H9 (cell line): ENCODE measurements at regions not wholly inside any gene's neighbourhood (a gene's known extent, or its start where the extent isn't known, plus 50 kb on each side); places are given as distances from the start of the nearest gene placed in this dataset.

Experiments
- DNase-seq: peaks from one replicate; pipeline ENCODE4 v3.0.0-alpha.2; 2017
- H2AFZ ChIP-seq: one replicate; pipeline ENCODE4 v1.6.1; 2013; ENCODE audit warnings: mild to moderate bottlenecking, low read length, control low read depth, moderate library complexity
- H2AK5ac ChIP-seq: 2 replicates; pipeline ENCODE4 v1.6.1; 2013; ENCODE audit warnings: low read length, control low read depth, mixed read lengths; ENCODE audit not compliant: insufficient read length
- H2BK120ac ChIP-seq: one replicate; pipeline ENCODE4 v1.6.1; 2013; ENCODE audit warnings: low read depth, mild to moderate bottlenecking, low read length, control low read depth, inconsistent platforms; ENCODE audit not compliant: poor library complexity, severe bottlenecking
- H2BK12ac ChIP-seq: 2 replicates; pipeline ENCODE4 v1.6.1; 2013; ENCODE audit warnings: low read length, control low read depth, mixed read lengths, low read depth; ENCODE audit not compliant: insufficient read length
- H2BK15ac ChIP-seq: 2 replicates; pipeline ENCODE4 v1.6.1; 2013; ENCODE audit warnings: low read depth, low read length, control low read depth
- H2BK20ac ChIP-seq: one replicate; pipeline ENCODE4 v1.6.1; 2013; ENCODE audit warnings: low read depth, mild to moderate bottlenecking, low read length, control low read depth, inconsistent platforms; ENCODE audit not compliant: poor library complexity, severe bottlenecking
- H2BK5ac ChIP-seq: 2 replicates; pipeline ENCODE4 v1.6.1; 2013; ENCODE audit warnings: low read length, control low read depth, mixed read lengths; ENCODE audit not compliant: insufficient read length
- H3K14ac ChIP-seq: 2 replicates; pipeline ENCODE4 v1.6.1; 2013; ENCODE audit warnings: low read length, control low read depth; ENCODE audit not compliant: insufficient read depth
- H3K18ac ChIP-seq: 2 replicates; pipeline ENCODE4 v1.6.1; 2013; ENCODE audit warnings: low read depth, mild to moderate bottlenecking, mixed read lengths, low read length, control low read depth; ENCODE audit not compliant: insufficient read length
- H3K23ac ChIP-seq: 2 replicates; pipeline ENCODE4 v1.6.1; 2013; ENCODE audit warnings: low read length, control low read depth, mixed read lengths, low read depth; ENCODE audit not compliant: insufficient read length
- H3K23me2 ChIP-seq: 2 replicates; pipeline ENCODE4 v1.6.1; 2013; ENCODE audit warnings: low read depth, mild to moderate bottlenecking, mixed read lengths, low read length, control low read depth; ENCODE audit not compliant: insufficient read length, poor library complexity, severe bottlenecking
- H3K27ac ChIP-seq: 2 replicates; pipeline ENCODE4 v1.5.1; 2013; ENCODE audit warnings: low read length, control low read depth, mixed read lengths, low read depth; ENCODE audit not compliant: insufficient read length
- H3K27me3 ChIP-seq: 2 replicates; pipeline ENCODE4 v1.6.1; 2013; ENCODE audit warnings: low read length, control low read depth, inconsistent platforms; ENCODE audit not compliant: insufficient read depth
- H3K4ac ChIP-seq: 2 replicates; pipeline ENCODE4 v1.6.1; 2013; ENCODE audit warnings: low read depth, mild to moderate bottlenecking, control low read depth, inconsistent platforms, low read length, moderate library complexity
- H3K4me1 ChIP-seq: 2 replicates; pipeline ENCODE4 v1.6.1; 2013; ENCODE audit warnings: low read length, control low read depth, inconsistent platforms; ENCODE audit not compliant: insufficient read depth
- H3K4me2 ChIP-seq: 2 replicates; pipeline ENCODE4 v1.6.1; 2013; ENCODE audit warnings: low read length, control low read depth, mixed read lengths; ENCODE audit not compliant: insufficient read length, insufficient read depth
- H3K56ac ChIP-seq: 2 replicates; pipeline ENCODE4 v1.6.1; 2013; ENCODE audit warnings: low read depth, mild to moderate bottlenecking, mixed read lengths, low read length, control low read depth; ENCODE audit not compliant: insufficient read length
- H3K79me1 ChIP-seq: 2 replicates; pipeline ENCODE4 v1.6.1; 2013; ENCODE audit warnings: low read depth, mild to moderate bottlenecking, moderate library complexity, low read length, control low read depth, inconsistent platforms; ENCODE audit not compliant: insufficient read depth, poor library complexity, severe bottlenecking
- H3K79me2 ChIP-seq: 2 replicates; pipeline ENCODE4 v1.6.1; 2013; ENCODE audit warnings: low read length, control low read depth, inconsistent platforms; ENCODE audit not compliant: insufficient read depth
- H3K9ac ChIP-seq: 2 replicates; pipeline ENCODE4 v1.6.1; 2013; ENCODE audit warnings: low read length, control low read depth, mixed read lengths; ENCODE audit not compliant: insufficient read length; ENCODE audit errors: extremely low read depth
- H3K9me3 ChIP-seq: one replicate; pipeline ENCODE4 v1.6.1; 2013; ENCODE audit warnings: low read depth, low read length, inconsistent platforms; ENCODE audit not compliant: control insufficient read depth
- H3T11ph ChIP-seq: one replicate; pipeline ENCODE4 v1.6.1; 2013; ENCODE audit warnings: mild to moderate bottlenecking, low read length, control low read depth, inconsistent platforms
- H4K20me1 ChIP-seq: one replicate; pipeline ENCODE4 v1.6.1; 2013; ENCODE audit not compliant: control insufficient read depth, insufficient read length, insufficient read depth
- H4K5ac ChIP-seq: 2 replicates; pipeline ENCODE4 v1.6.1; 2013; ENCODE audit warnings: low read depth, mild to moderate bottlenecking, mixed read lengths, low read length, control low read depth; ENCODE audit not compliant: insufficient read length
- H4K8ac ChIP-seq: replicated peaks from 2 replicates; pipeline ENCODE4 v1.6.1; 2013; ENCODE audit warnings: low read length, control low read depth, mixed read lengths, low read depth; ENCODE audit not compliant: insufficient read length
- H4K91ac ChIP-seq: 2 replicates; pipeline ENCODE4 v1.6.1; 2013; ENCODE audit warnings: low read depth, mild to moderate bottlenecking, moderate library complexity, mixed read lengths, low read length, control low read depth; ENCODE audit not compliant: insufficient read length
- H3K27ac Mint-ChIP-seq, 3 experiments: 2 replicates in 2 of 3; 3 replicates in 1 of 3; pipeline ENCODE4 v1.8.0; 2020 to 2021; ENCODE audit warnings: mixed read lengths in 3 of 3, mild to moderate bottlenecking in 1 of 3, moderate library complexity in 1 of 3
- H3K27me3 Mint-ChIP-seq: 2 replicates; pipeline ENCODE4 v1.8.0; 2021; ENCODE audit warnings: low read depth, mild to moderate bottlenecking, moderate library complexity, mixed read lengths
- H3K36me3 Mint-ChIP-seq, 3 experiments: 2 replicates in 2 of 3; 3 replicates in 1 of 3; pipeline ENCODE4 v1.8.0; 2020 to 2021; ENCODE audit warnings: low read depth in 3 of 3, mixed read lengths in 3 of 3; ENCODE audit not compliant: insufficient read depth in 1 of 3
- H3K4me1 Mint-ChIP-seq, 2 experiments: 2 replicates each; pipeline ENCODE4 v1.8.0; 2020; ENCODE audit warnings: mixed read lengths in 2 of 2
- H3K4me3 Mint-ChIP-seq, 2 experiments: 2 replicates in 1 of 2; 3 replicates in 1 of 2; pipeline ENCODE4 v1.8.0; 2020 to 2021; ENCODE audit warnings: mild to moderate bottlenecking in 2 of 2, mixed read lengths in 2 of 2, moderate library complexity in 1 of 2
- H3K9me3 Mint-ChIP-seq, 2 experiments: 2 replicates in 1 of 2; 3 replicates in 1 of 2; pipeline ENCODE4 v1.8.0; 2020; ENCODE audit warnings: mild to moderate bottlenecking in 2 of 2, mixed read lengths in 2 of 2, moderate library complexity in 1 of 2
- CTCF ChIP-seq: fragments of 200-600 bp; sonication (generic); conservative IDR thresholded peaks from 3 replicates; pipeline ENCODE4 v1.8.0; 2021; ENCODE audit warnings: antibody characterized with exemption, mild to moderate bottlenecking
- WGBS: extraction: QIAGEN DNeasy Blood & Tissue Kit; methylation state at CpG from one replicate; pipeline ENCODE4 v1.1.7; 2013; ENCODE audit warnings: missing lambda C conversion rate, low lambda C conversion rate, mixed read lengths; ENCODE audit not compliant: insufficient read length; ENCODE audit errors: extremely low coverage; 5-methylcytosine and 5-hydroxymethylcytosine counted together

GRCh38 chr7:85781606-85782005, 594.8 kb upstream of the SEMA3D start:
- no peak for TF ChIP-seq CTCF
- Histone ChIP-seq H2BK20ac (no peak overlapping the region), H4K8ac (no peak overlapping the region), H3K27ac (no peak overlapping the region), H3K14ac (no peak overlapping the region), H2BK15ac (no peak overlapping the region), H3K4me1 (no peaks in the 10 kb centered on the region; the same call in 1 of the 2 replicates), H3K23ac (no peak overlapping the region), H3K9me3 (no peaks in the 10 kb centered on the region), H4K91ac (no peak overlapping the region), H3K23me2 (no peaks in the 10 kb centered on the region), H3K79me2 (no peaks in the 10 kb centered on the region), H3K27me3 (no peaks in the 10 kb centered on the region), H2AFZ (no peak overlapping the region), H4K5ac (no peak overlapping the region), H3K18ac (no peak overlapping the region), H3K56ac (no peak overlapping the region), H3T11ph (no peak overlapping the region), H3K4ac (no peak overlapping the region), H2BK12ac (no peak overlapping the region), H3K9ac (no peak overlapping the region), H3K4me2 (no peak overlapping the region), H2BK120ac (no peak overlapping the region), H3K79me1 (no peaks in the 10 kb centered on the region), H4K20me1 (no peaks in the 10 kb centered on the region), H2AK5ac (no peak overlapping the region), H2BK5ac (no peak overlapping the region)
- no peak overlapping the region for H3K4me3 Mint-ChIP-seq
- no peaks in the 10 kb centered on the region; the same call in 1 of the 2 replicates for H3K27me3 Mint-ChIP-seq
- peaks cover 14 to 16% of the 10 kb centered on the region in 2 experiments for H3K9me3 Mint-ChIP-seq
- WGBS = no CpG with 5 or more reads among the region's 4 CpGs
- DNase-seq = no peak
- H3K36me3 Mint-ChIP-seq = peaks cover 0 to 15% (median 0%) of the 10 kb centered on the region in 3 experiments; a peak in 3 of 7 replicates
- H3K27ac Mint-ChIP-seq = no peak overlapping the region
- H3K4me1 Mint-ChIP-seq = no peaks in the 10 kb centered on the region
